Naive thymus-derived CD8-positive, alpha-beta T cell (primary cell): ENCODE measurements at regions not wholly inside any gene's neighbourhood (a gene's known extent, or its start where the extent isn't known, plus 50 kb on each side); places are given as distances from the start of the nearest gene placed in this dataset.

Experiments used
- ATAC-seq, 2 donors: fragments of 150-1000 bp; cut with Tn5 transposase in 1 of 2; sonication (Bioruptor Pico), chemical (Tn5 transposase) in 1 of 2; 1 replicate in 1 of 2; 2 replicates in 1 of 2; pipeline ENCODE4 v1.10.0; 2021; ENCODE audit warnings: mild to moderate bottlenecking in 2 of 2, moderate library complexity in 2 of 2
- POLR2A ChIA-PET: fragments of 350-600 bp; sonication (Branson Sonifier 250); formaldehyde crosslinking; loops from one replicate; lab custom pipeline; 2021; ENCODE audit warnings: antibody characterized with exemption; lab: Charles Lee
- DNase-seq, 10 donors: peaks; one replicate each; pipeline versions ENCODE4 v3.0.0 to v3.0.0-alpha.2; 2020 to 2022
- H3K27ac Mint-ChIP-seq, 10 donors: one replicate each; pipeline ENCODE4 v1.8.0; 2020 to 2022; ENCODE audit warnings: mild to moderate bottlenecking in 10 of 10, mixed read lengths in 10 of 10, moderate library complexity in 4 of 10, inconsistent platforms in 1 of 10
- H3K27me3 Mint-ChIP-seq, 5 donors: one replicate each; pipeline ENCODE4 v1.8.0; 2021 to 2022; ENCODE audit warnings: mixed read lengths in 5 of 5
- H3K36me3 Mint-ChIP-seq, 3 donors: one replicate each; pipeline ENCODE4 v1.8.0; 2020 to 2022; ENCODE audit warnings: mixed read lengths in 3 of 3, mild to moderate bottlenecking in 2 of 3, inconsistent platforms in 1 of 3
- H3K4me1 Mint-ChIP-seq, 4 donors: one replicate each; pipeline ENCODE4 v1.8.0; 2021 to 2022; ENCODE audit warnings: mixed read lengths in 4 of 4
- H3K4me3 Mint-ChIP-seq, 10 donors: one replicate each; pipeline ENCODE4 v1.8.0; 2020 to 2022; ENCODE audit warnings: mild to moderate bottlenecking in 10 of 10, mixed read lengths in 10 of 10, moderate library complexity in 6 of 10, inconsistent platforms in 1 of 10
- H3K9me3 Mint-ChIP-seq, 9 donors: one replicate each; pipeline ENCODE4 v1.8.0; 2020 to 2022; ENCODE audit warnings: mixed read lengths in 9 of 9, mild to moderate bottlenecking in 3 of 9, inconsistent platforms in 1 of 9, moderate library complexity in 1 of 9

DNA sequence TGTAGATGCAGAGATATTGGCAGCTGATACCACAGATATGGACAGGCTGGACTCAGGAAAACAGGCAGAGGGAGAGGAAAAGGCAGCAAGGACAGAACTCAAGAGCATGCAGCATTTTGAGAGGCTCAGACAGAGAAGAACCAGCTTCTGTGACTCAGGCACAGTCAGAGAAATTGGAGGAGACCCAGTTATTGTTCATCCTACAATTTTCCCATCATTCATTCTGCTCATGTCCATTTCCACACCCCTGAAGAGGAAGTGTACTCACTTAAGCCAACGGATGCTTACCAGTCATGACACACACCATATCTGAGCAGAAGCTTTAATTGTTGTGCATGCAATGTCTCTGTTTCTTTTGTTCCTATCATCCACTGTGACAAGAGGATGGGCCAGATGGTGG lies 359.8 kb upstream of the HTR2A start:
- H3K4me3 Mint-ChIP-seq, result no peak overlapping the region
- H3K27me3 Mint-ChIP-seq, result peaks cover 0 to 8% (median 2%) of the 10 kb centered on the region in 5 donors
- no peak overlapping the region for H3K27ac Mint-ChIP-seq
- H3K4me1 Mint-ChIP-seq, result no peaks in the 10 kb centered on the region
- DNase-seq (no peak), ATAC-seq (no peak)
- POLR2A ChIA-PET, result no interaction called here
- no peaks in the 10 kb centered on the region for H3K36me3 Mint-ChIP-seq
- H3K9me3 Mint-ChIP-seq, result peaks cover 0 to 3% (median 0%) of the 10 kb centered on the region in 9 donors

DNA sequence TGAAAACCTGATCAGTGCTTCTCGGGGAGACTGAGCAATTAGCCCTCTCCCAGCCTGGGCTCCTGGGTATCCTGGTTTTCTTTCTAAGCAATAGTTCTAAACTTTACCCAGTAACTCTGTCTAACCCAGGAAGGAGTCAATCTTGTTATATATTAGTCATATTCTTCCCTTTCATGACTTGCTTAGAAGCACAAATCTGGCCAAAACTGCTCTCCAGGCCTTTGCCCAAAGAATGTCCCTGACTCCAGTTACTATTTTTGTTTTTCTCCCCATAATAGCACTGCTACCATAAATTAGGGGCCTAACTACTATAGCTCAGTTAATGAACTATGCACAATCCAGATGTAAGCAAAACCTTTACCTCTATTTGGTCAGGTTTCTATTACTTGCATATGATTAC lies 355.8 kb upstream of the HTR2A start:
- peaks cover 0 to 3% (median 0%) of the 10 kb centered on the region in 9 donors for H3K9me3 Mint-ChIP-seq
- ATAC-seq, result no peak
- DNase-seq, result no peak
- no peak overlapping the region for H3K4me3 Mint-ChIP-seq
- POLR2A ChIA-PET, result no interaction called here
- H3K4me1 Mint-ChIP-seq, result no peaks in the 10 kb centered on the region
- H3K36me3 Mint-ChIP-seq, result no peaks in the 10 kb centered on the region
- H3K27me3 Mint-ChIP-seq, result peaks cover 0 to 8% (median 4%) of the 10 kb centered on the region in 5 donors
- H3K27ac Mint-ChIP-seq, result no peak overlapping the region

DNA sequence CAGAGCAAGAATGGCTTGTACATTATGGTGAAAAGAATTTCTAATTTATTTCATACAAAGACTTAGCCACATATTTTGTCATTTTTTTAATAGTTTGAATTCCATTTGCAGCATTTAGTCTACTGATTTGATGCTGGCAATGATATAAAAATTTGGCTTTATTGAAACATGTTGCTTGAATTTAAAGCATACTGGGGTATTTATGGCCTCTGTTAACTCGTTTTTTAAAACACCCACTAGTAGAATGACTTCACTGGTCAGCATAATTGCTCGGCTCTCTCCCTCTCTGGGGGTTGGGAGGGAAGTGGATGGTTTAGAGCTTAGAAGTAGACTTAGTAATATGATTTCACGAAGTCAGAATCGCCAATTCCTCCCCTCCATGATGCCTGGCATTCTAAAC lies 354.9 kb upstream of the HTR2A start:
- H3K4me1 Mint-ChIP-seq, result no peaks in the 10 kb centered on the region
- no peak for ATAC-seq
- no peaks in the 10 kb centered on the region for H3K36me3 Mint-ChIP-seq
- POLR2A ChIA-PET, result no interaction called here
- peaks cover 0 to 8% (median 4%) of the 10 kb centered on the region in 5 donors for H3K27me3 Mint-ChIP-seq
- peaks cover 0 to 3% (median 0%) of the 10 kb centered on the region in 9 donors for H3K9me3 Mint-ChIP-seq
- DNase-seq, result no peak
- H3K27ac Mint-ChIP-seq, result no peak overlapping the region
- no peak overlapping the region for H3K4me3 Mint-ChIP-seq

DNA sequence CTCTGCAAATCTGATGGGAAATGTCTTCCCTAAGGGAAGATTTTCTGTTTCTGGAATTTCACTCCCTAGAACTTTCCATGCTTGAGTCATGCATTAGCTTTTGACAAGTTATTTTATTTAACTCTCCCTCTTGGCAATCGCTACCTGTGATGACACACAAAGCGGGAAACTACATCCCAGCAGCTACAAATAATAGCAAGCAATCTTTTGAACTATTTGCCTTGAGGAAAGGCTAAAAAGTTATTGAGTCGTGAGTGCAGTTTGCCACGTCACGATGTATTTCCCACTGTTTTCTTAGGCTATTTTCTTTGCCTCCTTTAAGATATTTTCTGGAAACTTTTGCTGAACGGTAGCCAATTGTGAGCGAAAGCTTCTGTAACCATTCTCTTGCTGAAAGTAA lies 353.3 kb upstream of the HTR2A start:
- Mint-ChIP-seq H3K27me3 (peaks cover 0 to 8% (median 4%) of the 10 kb centered on the region in 5 donors), H3K4me3 (no peak overlapping the region), H3K9me3 (peaks cover 0 to 8% (median 0%) of the 10 kb centered on the region in 9 donors), H3K4me1 (no peaks in the 10 kb centered on the region), H3K36me3 (no peaks in the 10 kb centered on the region), H3K27ac (no peak overlapping the region)
- DNase-seq (no peak), ATAC-seq (no peak)
- POLR2A ChIA-PET, result no interaction called here

DNA sequence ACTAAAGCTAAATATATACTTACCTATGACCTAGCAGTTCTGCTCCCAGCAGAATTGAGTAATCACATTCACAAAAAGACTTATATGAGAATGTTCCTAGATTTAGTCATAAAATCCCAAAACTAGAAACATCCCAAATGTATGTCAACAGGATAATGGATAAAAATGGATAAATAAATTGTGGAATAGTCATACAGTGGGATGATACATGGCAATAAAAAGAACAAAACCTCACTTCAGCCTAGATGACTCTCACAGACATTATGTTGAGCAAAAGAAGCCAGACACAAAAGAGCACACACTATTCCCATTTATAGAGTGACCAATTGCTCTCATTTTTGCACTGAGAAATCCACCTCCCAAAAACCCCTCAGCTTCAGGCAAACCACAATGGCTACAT lies 352.4 kb upstream of the HTR2A start:
- Mint-ChIP-seq H3K36me3 (no peaks in the 10 kb centered on the region), H3K9me3 (peaks cover 0 to 8% (median 0%) of the 10 kb centered on the region in 9 donors), H3K4me1 (no peaks in the 10 kb centered on the region), H3K4me3 (no peak overlapping the region), H3K27ac (no peak overlapping the region), H3K27me3 (peaks cover 0 to 8% (median 4%) of the 10 kb centered on the region in 5 donors)
- DNase-seq, result no peak
- ATAC-seq, result no peak
- POLR2A ChIA-PET, result no interaction called here

DNA sequence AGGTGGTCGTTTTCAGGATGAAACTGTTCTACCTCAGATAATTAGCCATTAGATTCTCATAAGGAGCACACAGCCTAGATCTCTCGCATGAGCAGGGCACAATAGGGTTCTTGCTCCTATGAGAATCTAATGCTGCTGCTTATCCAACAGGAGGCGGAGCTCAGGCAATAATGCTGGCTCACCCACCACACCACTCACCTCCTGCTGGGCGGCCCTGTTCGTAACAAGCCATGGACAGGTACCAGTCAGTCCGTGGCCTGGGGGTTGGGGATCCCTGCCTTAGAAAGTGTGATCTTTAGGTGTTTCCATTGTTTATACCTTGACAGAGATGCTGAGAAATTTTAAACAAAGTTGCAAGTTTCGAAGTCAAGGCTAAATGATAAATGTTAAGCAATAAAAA lies 344.6 kb upstream of the HTR2A start:
- no peak for DNase-seq
- Mint-ChIP-seq H3K4me3 (no peak overlapping the region), H3K27me3 (peaks cover 0 to 9% (median 1%) of the 10 kb centered on the region in 5 donors), H3K36me3 (no peaks in the 10 kb centered on the region), H3K9me3 (peaks cover 0 to 5% (median 0%) of the 10 kb centered on the region in 9 donors), H3K27ac (no peak overlapping the region), H3K4me1 (no peaks in the 10 kb centered on the region)
- ATAC-seq, result no peak
- POLR2A ChIA-PET, result no interaction called here

DNA sequence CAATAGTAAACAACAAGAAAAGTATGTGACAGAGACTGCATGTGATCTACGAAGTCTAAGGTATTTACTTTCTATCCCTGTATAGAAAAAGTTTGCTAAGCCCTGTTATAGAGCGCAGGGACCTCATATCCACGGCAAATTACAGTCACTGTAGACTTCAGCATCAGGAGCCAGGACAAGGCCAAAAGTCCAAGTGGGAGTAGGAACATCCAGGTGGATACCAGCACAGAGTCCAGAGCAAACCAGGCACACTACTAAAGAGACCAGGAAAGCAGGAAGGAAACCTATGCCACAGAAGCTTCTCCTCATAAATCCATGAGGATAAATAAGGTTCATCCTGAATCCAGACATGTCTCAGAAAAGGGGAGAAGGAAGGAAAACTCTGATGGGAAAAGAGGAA lies 342.2 kb upstream of the HTR2A start:
- H3K4me3 Mint-ChIP-seq, result peak overlapping the region in 1 of 10 donors; percentile 14

DNA sequence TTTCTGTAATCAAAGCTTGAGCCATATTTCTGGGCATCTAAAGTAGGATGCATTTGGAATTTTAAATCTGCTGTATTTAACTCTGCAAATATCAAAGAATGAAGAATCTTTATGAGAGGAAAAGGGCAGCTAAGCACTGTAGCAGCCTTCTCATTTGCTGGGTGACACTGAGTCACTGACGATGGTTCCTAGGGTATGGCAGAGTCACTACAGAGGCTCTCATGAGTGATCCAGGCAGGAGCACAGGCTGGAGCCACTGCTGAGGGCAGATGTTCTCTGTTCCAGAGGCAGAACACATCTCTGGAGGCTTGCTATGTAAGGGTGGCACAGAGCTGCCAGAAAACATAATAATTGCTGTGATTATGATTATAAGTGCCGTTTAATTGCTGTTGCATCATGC lies 340.7 kb upstream of the HTR2A start:
- Mint-ChIP-seq H3K4me3 (no peak overlapping the region), H3K4me1 (no peaks in the 10 kb centered on the region), H3K27me3 (peaks cover 0 to 9% (median 1%) of the 10 kb centered on the region in 5 donors), H3K27ac (no peak overlapping the region), H3K36me3 (no peaks in the 10 kb centered on the region), H3K9me3 (peaks cover 0 to 3% (median 0%) of the 10 kb centered on the region in 9 donors)
- ATAC-seq (no peak), DNase-seq (no peak)
- POLR2A ChIA-PET, result no interaction called here

More for the DNA sequence above, 342.2 kb upstream of the HTR2A start:
- POLR2A ChIA-PET, result no interaction called here
- no peak overlapping the region for H3K27ac Mint-ChIP-seq
- peaks cover 0 to 3% (median 0%) of the 10 kb centered on the region in 9 donors for H3K9me3 Mint-ChIP-seq
- ATAC-seq (no peak), DNase-seq (no peak)
- peaks cover 0 to 9% (median 1%) of the 10 kb centered on the region in 5 donors for H3K27me3 Mint-ChIP-seq
- H3K36me3 Mint-ChIP-seq, result no peaks in the 10 kb centered on the region
- H3K4me1 Mint-ChIP-seq, result no peaks in the 10 kb centered on the region

DNA sequence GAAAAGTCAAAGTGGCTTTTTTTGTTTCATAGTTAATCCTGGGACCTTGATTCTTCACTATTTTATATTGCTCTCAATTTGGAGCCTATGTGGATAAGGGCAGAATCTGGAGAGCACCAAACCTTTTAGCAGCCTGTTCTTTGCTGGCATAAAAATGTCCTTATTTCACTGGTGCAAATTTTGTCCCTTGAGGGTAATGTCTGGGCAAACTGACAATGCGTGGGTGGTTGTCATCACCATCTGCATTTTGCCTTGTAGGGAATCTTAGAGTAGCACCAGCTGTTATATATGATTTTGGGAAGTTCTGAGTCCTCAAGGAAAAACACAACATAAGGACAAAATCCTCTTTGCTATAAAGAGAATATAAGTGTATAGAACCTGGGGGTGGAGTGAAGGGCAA lies 336.9 kb upstream of the HTR2A start:
- Mint-ChIP-seq H3K36me3 (peaks cover 0 to 21% (median 0%) of the 10 kb centered on the region in 3 donors), H3K4me1 (no peaks in the 10 kb centered on the region), H3K27ac (no peak overlapping the region), H3K27me3 (peaks cover 0 to 9% (median 1%) of the 10 kb centered on the region in 5 donors), H3K4me3 (no peak overlapping the region), H3K9me3 (peaks cover 7 to 25% (median 20%) of the 10 kb centered on the region in 9 donors)
- POLR2A ChIA-PET, result no interaction called here
- ATAC-seq, result no peak
- DNase-seq, result no peak

DNA sequence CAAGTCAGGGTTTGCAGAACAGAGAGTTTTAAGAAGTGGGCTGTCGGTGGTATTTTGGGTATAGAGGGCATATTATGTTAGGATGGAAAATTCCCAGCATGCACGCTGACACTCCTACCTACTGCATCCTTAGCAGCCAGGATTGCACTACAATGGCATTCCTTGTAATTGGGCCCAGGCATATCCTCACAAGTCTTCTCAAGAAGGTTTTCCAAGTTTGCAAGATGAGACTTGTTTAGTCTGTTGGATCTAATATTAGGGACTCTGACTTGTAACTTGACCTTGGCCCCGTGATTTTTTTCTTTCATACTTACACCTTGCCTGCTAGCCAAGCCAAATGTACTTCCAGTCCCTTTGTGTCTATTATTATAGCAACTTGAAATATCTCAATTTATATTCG lies 335.7 kb upstream of the HTR2A start:
- Mint-ChIP-seq H3K4me3 (no peak overlapping the region), H3K9me3 (peaks cover 7 to 31% (median 20%) of the 10 kb centered on the region in 9 donors), H3K4me1 (no peaks in the 10 kb centered on the region), H3K27me3 (peaks cover 0 to 9% (median 1%) of the 10 kb centered on the region in 5 donors), H3K36me3 (peaks cover 0 to 21% (median 0%) of the 10 kb centered on the region in 3 donors), H3K27ac (no peak overlapping the region)
- POLR2A ChIA-PET, result no interaction called here
- ATAC-seq (no peak), DNase-seq (no peak)

DNA sequence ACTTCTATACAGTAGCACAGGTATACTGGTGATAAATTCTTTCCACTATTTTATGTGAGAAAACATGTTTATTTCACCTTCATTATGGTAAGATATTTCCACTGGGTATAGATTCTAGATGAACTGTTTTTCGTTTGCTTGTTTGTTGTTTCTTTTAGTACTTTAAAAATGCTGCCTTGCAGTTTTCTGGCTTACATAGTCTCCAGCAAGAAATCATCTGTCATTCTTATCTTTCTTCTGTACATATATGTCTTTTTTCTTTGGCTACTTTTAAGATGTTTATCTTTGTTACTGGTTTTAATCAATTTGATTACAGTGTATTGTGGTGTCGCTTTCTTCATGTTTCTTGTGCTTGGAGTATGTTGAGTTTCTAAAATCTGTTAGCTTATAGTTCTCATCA lies 333.3 kb upstream of the HTR2A start:
- ATAC-seq (no peak), DNase-seq (no peak)
- POLR2A ChIA-PET, result no interaction called here
- Mint-ChIP-seq H3K9me3 (peaks cover 7 to 38% (median 20%) of the 10 kb centered on the region in 9 donors), H3K4me1 (no peaks in the 10 kb centered on the region), H3K27me3 (peaks cover 0 to 6% (median 0%) of the 10 kb centered on the region in 5 donors), H3K4me3 (no peak overlapping the region), H3K27ac (no peak overlapping the region), H3K36me3 (peaks cover 0 to 21% (median 0%) of the 10 kb centered on the region in 3 donors)

DNA sequence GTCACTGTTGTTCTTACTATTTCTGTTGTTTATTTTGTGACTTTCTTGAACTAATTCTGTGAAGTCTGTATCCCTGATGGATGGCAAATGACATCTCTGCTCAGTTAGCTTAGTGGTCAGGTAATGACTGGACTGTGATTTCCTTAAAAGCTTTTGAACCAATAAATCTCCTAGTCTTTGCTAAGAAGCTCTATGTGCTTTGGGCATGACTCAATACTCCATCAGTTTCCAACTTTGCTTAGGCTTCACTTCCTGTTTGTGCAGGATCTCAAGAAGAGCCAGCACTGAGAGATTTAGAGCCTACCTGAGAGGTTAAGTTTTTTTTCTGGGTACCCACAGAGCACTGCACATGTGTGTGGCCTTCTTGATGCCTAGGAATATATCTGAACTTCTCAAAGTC lies 329.7 kb upstream of the HTR2A start:
- Mint-ChIP-seq H3K4me3 (no peak overlapping the region), H3K4me1 (no peaks in the 10 kb centered on the region), H3K36me3 (peaks cover 0 to 21% (median 0%) of the 10 kb centered on the region in 3 donors), H3K27ac (no peak overlapping the region), H3K27me3 (peaks cover 0 to 6% (median 0%) of the 10 kb centered on the region in 5 donors), H3K9me3 (peaks cover 7 to 36% (median 14%) of the 10 kb centered on the region in 9 donors)
- no peak for ATAC-seq
- no peak for DNase-seq
- POLR2A ChIA-PET, result no interaction called here

DNA sequence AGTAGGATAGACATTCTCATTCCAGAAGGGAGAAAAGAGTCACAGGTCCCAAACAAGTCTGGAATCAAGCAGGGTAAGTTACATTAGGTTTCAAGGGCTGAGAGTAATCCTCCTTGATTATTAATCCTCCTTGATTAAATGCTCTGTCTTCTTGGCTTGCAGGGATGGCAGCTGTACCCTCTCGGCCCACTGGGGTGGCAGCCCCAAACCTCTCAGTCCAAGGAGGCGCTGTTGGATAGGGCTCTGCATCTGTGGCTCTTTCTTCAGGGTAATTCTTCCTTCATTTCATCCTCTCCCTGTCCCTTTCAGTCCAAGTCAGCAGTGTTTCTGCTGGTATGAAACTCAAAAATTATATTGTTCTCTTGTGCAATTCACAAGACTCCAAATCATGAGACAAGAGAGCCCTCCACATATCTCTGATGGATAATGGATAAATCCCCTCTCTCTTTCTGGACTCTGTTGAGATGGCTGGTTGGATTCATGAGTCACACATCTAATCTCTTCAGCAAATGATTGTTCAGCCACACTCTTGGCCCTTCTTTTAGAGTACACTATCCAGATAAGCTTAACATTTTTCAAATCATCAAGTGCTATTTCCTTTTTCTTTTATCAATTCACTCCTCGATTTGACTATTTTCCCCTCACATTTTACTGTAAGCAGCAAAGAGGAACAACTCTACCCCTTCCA lies 323.7 kb upstream of the HTR2A start:
- POLR2A ChIA-PET, result no interaction called here
- no peak overlapping the region for H3K27ac Mint-ChIP-seq

More for the DNA sequence above, 323.7 kb upstream of the HTR2A start:
- Mint-ChIP-seq H3K9me3 (peaks cover 0 to 9% (median 3%) of the 10 kb centered on the region in 9 donors), H3K36me3 (no peaks in the 10 kb centered on the region), H3K4me1 (no peaks in the 10 kb centered on the region), H3K27me3 (peaks cover 0 to 3% (median 0%) of the 10 kb centered on the region in 5 donors), H3K4me3 (no peak overlapping the region)
- DNase-seq (no peak), ATAC-seq (no peak)
